G401 (cell line): ENCODE measurements at regions not wholly inside any gene's neighbourhood (a gene's known extent, or its start where the extent isn't known, plus 50 kb on each side); places are given as distances from the start of the nearest gene placed in this dataset.

Experiments
- DNase-seq: peaks from one replicate; pipeline ENCODE4 v3.0.0-alpha.2; 2015; ENCODE audit warnings: low spot score
- in situ Hi-C: cut with HindIII; loops from 2 replicates; pipeline ENCODE4 v1.10.0; 2016; ENCODE audit warnings: low sequenced_read_pairs, mixed read lengths

DNA sequence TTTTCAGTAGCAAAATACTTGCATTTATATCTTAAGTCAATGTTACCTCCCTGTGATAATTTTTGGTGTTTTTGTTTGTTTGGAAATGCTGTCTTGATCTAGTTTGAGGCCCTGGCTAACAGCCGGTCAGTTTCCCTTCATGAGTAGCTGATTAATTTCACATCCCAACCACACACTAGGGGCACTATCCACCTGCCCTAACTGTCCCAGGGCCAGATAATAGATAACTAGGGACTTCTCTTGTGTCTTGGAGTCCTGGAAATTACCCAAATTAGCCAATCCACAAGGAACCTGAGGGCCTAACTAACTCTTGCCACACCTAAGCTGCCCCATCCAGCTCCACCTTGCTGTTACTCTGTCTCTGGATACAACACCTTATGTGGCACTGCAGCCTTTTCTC is 399.9 kb downstream of the FOXG1 start:
- in situ Hi-C loops = no loop called here
- DNase-seq = no peak

DNA sequence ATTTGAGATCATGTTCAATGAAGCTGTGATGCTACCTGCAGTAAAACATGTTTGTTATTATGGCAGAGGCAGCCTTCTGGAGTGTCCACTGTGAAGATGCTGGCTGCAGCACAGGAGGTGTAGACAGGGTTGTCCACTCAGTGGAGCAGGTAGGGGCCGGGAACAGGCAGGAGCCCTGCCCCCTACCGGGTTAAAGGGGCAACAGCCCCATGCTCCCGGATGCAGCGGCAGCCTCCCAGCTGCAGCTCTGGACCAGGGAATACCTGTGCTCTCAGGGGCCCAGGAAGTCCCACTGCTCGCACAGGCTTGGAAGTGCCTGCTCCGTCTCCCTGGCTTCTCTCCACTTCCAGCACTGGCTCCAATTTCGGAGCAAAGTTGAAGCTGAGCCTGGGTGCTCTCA is 401.6 kb downstream of the FOXG1 start:
- in situ Hi-C loops = no loop called here
- DNase-seq = no peak

DNA sequence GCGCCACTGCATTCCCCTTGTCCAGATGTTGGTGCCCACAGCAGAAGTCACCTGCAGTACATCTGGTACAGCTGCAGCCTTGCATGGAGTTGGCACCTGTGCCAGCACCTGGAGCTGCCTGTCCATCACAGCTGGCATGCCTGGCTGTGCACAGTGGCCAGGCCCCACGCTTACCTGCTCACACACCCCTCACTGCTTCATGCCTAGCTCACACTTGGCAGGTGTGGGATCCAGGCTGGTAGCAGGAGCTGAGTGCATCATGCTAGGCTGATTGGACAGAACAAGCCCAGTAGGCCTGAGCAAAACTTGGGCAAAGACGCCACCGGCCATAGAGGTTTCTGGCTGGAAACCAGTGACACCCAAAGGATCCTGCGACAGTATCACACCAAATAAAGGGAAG is 402.8 kb downstream of the FOXG1 start:
- DNase-seq = no peak
- in situ Hi-C loops = no loop called here

DNA sequence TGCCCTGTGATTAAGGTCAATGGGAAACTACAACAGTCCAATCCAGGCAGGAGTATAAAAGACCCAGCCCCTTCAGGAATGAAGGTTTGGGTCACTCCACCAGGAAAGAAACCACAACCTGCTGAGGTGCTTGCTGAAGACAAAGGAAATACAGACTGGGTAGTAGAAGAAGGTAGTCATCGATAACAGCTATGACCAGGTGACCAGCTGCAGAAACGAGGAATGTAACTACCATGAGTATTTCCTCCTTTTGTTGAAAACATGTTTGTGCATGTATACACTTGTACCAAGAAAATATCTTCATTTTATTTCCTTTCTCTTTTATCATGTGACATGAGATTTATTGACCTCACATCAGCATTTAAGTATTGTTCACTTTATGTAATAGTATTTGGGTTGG is 409.1 kb downstream of the FOXG1 start:
- in situ Hi-C loops = no loop called here

DNA sequence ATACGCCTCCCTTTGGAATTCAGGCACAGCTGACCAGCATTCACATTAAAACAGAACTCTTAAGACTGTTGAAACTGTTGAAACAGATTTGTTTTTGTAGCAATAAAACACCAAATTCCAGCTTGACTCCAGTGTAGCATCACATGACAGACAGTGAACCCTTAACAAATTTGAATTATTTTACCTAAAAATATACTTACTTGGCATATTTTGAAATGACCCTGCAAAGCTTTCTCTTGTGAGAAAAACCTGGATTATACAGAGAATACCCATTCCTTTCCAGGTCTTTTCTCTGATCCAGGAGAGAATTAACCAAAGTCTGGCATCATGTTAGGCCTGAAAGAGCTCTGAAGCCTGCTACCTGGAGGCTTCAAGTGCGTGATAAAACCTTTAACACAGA is 410.3 kb downstream of the FOXG1 start:
- in situ Hi-C loops = no loop called here
- no peak for DNase-seq

More for the DNA sequence above, 409.1 kb downstream of the FOXG1 start:
- no peak for DNase-seq

DNA sequence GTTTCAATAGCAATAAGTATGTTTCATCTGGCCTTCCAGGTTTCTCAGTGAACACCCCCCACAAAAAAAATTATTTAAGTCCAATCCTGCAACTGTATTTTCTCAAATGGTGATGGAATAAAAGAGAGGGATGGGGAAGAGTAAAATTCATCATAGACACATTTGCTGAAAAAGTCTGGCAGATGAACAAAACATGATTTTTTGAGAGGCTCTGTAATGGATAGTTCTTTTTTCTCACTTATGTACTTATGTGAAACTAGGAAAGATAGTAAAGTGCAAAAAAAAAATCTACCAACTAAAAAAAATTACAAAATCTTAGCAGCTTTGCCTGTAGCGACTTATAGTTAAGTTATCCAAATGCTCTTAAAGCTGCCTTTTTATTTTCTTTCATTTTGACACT is 412.4 kb downstream of the FOXG1 start:
- no peak for DNase-seq
- in situ Hi-C loops = no loop called here

DNA sequence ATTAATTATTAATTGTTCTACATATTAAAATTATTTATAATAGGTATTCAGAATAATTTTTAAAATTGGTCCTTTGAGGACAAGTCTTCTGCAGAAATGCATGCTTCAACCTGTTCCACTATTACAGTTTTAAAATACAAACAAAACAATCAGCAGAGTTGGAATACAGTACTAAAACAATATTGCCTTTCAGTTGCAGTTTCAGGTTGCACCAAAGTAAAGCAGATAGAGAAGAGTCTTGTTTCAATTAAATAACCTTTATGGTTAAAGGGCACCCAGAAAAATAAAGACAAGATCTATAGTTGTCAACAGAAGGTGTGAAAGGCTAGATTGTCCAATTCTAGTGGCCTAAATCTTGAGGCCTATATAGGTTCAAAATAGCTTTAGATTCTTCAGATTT is 424.5 kb downstream of the FOXG1 start:
- in situ Hi-C loops = no loop called here
- no peak for DNase-seq

DNA sequence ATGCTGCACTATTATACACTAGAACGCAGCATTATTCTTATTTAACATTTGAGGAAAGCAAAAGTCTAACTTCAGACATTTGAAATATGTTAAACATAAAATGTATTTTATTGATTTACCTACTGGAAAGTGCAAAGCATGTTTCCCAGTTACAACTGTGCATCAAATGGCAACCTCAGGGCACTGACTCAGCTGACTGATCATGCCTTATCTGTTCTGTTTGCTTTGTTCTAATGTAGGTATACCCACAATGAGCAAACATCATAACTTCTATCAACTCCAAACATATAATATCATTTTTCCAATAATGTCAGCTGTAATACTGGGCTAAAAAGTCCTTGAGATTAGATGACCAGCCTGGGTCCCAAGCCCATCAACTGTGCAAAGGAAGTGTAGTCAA is 431.0 kb downstream of the FOXG1 start:
- in situ Hi-C loops = no loop called here
- no peak for DNase-seq

DNA sequence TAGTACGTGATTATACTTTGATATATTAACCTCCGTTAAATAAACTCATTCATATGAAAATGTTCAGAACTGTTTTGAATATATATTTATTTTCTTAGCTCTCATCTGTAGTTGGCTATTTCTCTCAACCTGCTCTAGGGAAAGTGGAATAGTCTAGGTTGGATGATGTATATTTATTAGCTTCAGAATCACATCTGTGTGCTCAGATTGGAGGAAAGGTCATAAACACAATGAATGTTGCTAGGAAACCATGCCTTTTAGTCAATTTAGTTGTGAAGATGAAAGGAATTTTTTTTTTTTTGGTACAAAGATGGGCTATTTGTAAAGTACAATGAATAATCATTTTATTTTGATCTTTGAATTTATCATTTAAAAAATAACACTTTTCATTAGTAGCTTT is 439.1 kb downstream of the FOXG1 start:
- no peak for DNase-seq
- in situ Hi-C loops = no loop called here

DNA sequence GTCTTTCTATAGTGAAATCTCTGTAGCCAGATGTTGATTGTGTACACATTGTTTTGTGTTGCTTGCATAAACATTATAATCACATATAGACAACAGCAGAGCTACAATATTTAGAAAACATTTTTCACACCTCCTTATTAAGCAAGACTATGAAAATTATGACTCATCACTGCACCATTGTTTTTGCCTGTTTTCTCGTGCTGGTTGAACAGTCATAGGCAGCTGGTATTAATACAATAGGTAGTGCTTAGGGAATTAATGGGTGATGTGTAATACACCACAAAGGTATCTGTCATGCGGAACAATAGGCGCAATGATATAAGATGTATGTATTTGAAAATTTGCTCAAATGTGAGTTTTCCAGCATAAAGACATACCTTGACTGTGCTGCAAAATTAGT is 449.3 kb downstream of the FOXG1 start:
- no peak for DNase-seq
- in situ Hi-C loops = no loop called here

DNA sequence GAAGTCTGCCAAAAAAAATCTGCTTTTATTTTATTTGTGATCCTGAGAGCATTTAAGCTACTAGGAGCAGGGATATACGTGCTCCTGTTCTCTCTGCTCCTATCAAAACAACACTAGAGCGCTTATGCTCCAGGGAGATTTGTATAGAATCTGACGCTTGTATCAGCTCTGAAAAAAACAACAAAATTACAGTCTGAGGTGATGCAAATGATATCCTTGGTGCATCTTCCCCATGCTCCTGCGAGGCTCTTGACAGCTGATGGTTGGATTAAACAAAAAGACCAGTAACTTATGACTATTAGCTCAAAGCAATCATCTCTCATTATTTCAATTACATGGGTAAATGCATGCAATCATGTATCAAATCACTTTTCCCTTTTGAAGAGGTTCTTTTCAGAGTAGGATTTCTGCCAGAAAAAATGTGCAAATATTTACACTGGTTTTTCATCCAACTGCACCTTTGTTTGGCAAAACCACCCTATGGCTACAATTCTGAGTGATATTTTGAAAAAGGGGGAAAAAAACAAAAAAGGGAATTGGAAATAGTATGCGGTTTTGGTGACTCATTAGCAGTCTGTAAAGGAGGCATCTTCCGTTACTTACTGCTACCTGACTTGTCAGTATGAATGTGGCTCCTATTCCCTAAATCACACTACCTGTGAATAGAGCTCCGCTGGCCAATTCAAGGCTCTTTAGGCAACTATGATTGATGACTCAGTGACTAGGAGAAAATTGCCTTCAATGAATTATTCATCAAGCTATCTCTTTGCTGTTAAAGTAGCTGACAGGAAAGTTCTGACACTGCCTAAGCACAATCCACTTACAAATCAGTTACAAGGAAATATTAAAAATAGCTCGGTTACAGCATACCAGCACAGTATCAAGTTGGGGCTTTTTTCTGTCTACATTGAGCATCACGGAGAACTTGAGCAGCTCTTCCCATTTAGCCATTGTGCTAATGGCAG is 450.0 kb downstream of the FOXG1 start:
- in situ Hi-C loops = no loop called here
- no peak for DNase-seq

DNA sequence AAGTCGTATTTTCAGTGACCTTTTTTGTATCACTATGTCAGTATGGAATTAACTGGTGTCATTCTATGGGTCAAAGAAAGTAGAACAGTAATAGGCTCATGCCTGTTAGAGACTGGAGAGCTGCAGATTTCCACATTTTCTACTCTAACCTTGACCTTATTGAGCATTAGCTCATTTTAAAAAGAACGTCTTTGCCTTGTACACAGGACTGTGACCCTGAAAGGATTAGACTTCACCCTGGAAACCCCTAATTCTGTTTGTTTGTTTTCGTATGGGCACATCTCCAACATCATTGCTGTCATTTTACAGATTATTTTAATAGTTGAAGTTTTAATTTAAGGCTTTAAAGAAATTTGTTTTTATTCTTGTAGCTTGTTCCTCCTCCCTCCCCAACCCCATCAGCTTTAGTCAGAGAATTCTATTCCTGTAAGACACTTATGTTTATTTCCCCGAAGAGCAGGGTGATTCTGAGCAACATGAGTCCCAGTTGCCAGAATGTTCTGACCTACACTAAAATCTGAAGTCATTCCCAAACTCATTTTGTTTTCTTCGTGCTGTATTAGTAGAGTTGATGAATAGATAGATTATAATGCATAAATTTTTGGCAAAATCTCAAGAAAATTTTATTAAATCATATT is 451.3 kb downstream of the FOXG1 start:
- in situ Hi-C loops = no loop called here
- DNase-seq = no peak

DNA sequence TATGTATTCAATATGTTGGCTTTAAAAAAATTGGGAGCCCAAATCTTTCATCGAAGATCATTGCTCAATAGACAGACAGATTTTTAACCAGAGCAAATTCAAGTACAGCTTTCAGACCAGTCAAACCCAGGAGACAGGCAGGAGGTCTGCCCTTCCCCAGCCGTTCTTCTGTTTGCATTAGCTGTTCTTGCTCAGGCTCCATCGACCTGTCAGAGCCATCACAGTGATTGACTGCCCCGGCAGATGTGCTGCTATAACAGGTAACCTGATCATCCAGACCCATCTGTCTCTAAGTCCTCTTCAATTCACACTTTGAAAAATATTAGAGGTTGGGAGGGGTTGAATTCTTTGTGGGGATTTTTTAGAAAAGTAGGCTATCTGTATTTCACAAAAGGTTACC is 453.5 kb downstream of the FOXG1 start:
- in situ Hi-C loops = no loop called here

DNA sequence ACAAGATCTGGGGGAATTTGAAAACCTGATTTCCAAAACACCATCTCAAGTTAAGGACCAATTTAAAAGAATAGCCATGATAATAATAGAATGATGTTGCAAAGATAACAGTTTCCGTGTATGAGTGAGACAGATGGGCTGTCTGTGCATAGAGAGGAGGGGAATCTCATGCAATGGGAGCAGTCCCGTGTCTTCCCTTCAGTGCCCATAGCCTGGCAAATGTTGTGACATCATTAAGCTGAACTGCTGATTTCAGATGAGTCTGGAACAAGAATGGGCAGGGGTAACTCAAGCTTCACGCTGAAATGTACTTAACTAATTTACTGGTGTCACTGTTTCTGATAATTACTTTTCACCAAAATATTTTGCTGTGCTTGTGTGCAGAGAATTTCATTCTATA is 454.0 kb downstream of the FOXG1 start:
- in situ Hi-C loops = no loop called here
- DNase-seq = no peak

More for the DNA sequence above, 453.5 kb downstream of the FOXG1 start:
- no peak for DNase-seq

DNA sequence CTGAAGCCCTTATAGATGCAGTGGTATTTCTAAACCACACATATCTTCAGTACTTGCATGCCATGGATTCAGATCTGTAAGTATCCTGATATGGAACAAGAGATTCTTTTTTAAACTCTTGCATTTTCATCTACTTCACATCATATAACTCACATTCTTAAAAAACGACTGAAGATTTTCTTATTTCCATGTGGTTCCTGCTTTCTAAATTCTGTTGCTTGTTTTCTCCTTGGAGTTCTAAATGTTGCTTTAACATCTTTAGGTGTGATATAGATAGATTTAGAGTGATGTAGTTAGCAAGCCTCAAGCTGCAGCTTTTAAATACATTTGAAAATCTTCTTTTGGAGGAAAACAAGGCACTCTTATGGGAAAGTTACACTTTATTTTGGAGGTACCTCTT is 455.4 kb downstream of the FOXG1 start:
- DNase-seq = no peak
- in situ Hi-C loops = no loop called here

DNA sequence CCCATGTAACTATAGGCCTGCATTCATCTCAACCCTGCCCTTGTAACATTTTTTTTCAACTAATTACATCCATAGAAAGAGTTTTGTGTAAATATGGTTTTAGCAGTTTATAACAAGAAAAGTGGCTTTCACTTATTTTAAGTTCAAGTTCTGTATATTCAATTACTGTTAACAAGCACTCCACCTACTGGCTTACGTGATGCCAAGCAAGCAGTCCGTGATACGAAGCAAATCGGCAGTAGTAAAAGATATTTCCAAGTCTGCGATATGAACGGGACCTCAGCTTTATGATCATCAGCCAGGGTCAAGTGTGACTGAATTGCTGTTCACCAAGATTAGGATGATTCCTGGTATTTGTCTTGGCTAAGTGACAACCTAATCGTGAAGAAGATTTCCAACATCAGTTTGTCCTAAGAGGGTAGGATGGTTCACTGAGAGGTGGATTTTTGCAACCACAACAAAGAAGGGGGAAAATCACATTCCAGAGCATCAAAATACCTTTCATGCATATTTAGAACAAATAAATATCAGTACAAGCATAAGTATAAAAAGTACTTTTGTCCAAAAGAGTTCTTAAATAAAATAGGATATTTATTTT is 456.2 kb downstream of the FOXG1 start:
- in situ Hi-C loops = no loop called here
- DNase-seq = peak; percentile 2

DNA sequence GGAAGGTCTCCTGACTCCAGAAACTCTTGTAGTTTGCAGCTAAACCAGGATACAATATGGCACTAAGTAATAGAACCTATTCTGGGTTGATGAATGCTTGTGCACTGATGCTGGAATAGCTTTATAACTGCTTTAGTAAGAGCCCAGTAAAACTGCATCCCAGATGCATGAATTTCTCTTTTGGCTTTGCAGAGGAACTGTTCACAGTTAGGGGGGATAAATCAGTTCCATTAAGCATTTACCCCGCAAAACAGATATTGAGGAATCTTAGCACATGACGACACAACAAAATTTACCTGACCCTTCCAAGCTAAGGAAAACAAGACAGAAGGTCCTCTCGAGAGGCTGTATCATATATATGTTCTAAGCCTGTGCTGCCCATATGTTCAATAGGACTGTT is 457.4 kb downstream of the FOXG1 start:
- no peak for DNase-seq
- in situ Hi-C loops = no loop called here

DNA sequence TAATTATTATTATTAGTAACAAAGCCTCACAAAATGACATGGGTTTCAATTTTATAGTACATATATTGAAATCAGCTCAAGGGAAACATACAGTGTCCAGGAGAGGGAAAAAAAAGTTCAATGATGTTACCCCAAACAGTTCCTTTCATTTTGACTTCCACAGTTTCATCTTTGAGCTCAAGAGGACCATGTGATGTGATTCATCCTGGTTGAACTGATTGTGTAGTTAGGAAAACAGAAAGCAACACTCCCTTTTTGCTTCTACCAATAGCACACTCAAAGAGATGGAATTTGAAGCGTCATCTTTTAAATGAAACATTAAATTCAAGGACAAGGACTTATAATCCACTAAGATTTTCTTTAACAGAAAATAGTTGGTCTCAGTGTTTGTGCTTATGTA is 461.0 kb downstream of the FOXG1 start:
- DNase-seq = no peak
- in situ Hi-C loops = no loop called here

DNA sequence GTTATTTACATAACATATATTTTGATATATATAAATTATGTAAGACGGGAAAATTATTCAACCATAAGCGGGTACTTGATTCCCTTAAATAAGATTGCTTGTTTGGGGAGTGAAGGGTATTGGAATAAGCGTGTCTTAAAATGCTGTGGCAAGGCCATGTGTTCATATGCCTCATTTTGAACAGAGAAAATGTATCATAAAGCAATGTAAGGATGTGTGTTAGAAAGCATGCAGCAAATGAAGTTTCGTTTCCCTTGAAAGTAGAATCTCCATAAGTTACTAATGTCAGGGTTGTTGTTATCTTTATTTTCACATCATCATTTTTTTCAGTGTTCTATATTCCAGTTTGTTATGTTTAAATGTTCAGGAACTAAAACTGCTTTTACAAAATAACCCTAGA is 465.6 kb downstream of the FOXG1 start:
- no peak for DNase-seq
- in situ Hi-C loops = no loop called here

DNA sequence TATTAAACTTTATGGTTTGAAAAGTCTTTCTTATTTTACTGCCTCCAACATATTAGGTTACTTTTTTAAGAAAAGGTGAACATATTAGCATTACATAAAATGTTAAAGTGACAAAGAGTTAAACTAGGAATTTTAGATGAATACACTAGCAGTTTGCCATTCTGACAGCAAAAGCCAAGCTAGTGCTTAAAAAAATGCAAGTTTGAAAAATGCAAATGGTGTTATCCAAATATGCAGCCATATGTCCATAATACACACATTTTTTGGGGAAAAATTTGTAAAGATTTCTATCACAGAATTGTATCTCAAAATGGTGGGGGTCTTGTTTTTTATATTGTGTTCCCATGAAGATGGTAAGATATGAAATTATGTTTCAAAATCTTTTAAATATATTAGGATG is 466.1 kb downstream of the FOXG1 start:
- no peak for DNase-seq
- in situ Hi-C loops = no loop called here
